Suprapubic skin (tissue), 4 donors: ENCODE measurements at regions not wholly inside any gene's neighbourhood (a gene's known extent, or its start where the extent isn't known, plus 50 kb on each side); places are given as distances from the start of the nearest gene placed in this dataset.

ENCODE experiments used
- DNase-seq, 2 donors: peaks; one replicate each; pipeline ENCODE4 v3.0.0-alpha.2; 2019; ENCODE audit warnings: low spot score in 2 of 2
- H3K27ac ChIP-seq: fragments of 200-600 bp; sonication (generic); one replicate; pipeline ENCODE4 v1.5.1; 2019
- H3K27me3 ChIP-seq: fragments of 200-600 bp; sonication (generic); one replicate; pipeline ENCODE4 v1.5.1; 2019
- H3K36me3 ChIP-seq: fragments of 200-600 bp; sonication (generic); one replicate; pipeline ENCODE4 v1.5.1; 2019
- H3K4me1 ChIP-seq: fragments of 200-600 bp; sonication (generic); one replicate; pipeline ENCODE4 v1.5.1; 2019
- H3K4me3 ChIP-seq: fragments of 200-600 bp; sonication (generic); one replicate; pipeline ENCODE4 v1.5.1; 2019; ENCODE audit warnings: mild to moderate bottlenecking
- H3K9me3 ChIP-seq: fragments of 200-600 bp; sonication (generic); one replicate; pipeline ENCODE4 v1.5.1; 2019
- CTCF ChIP-seq, 2 donors: fragments of 200-600 bp in 1 of 2; fragments of 450-650 bp in 1 of 2; sonication (generic) in 1 of 2; IDR thresholded peaks; one replicate each; pipeline ENCODE4 v1.5.1; 2016 to 2019; ENCODE audit warnings: antibody characterized with exemption in 2 of 2, mild to moderate bottlenecking in 1 of 2, moderate library complexity in 1 of 2
- EP300 ChIP-seq: sonication (generic); formaldehyde crosslinking; IDR thresholded peaks from one replicate; pipeline ENCODE4 v1.6.1; 2017; ENCODE audit warnings: antibody characterized with exemption
- POLR2A ChIP-seq, 2 donors: fragments of 450-650 bp; IDR thresholded peaks; one replicate each; pipeline ENCODE4 v1.6.1; 2017; ENCODE audit warnings: antibody characterized with exemption in 2 of 2, mild to moderate bottlenecking in 2 of 2, moderate library complexity in 2 of 2
- POLR2AphosphoS5 ChIP-seq, 3 donors: sonication (generic); formaldehyde crosslinking; IDR thresholded peaks; one replicate each; pipeline ENCODE4 v1.6.1; 2017; ENCODE audit warnings: antibody characterized with exemption in 3 of 3
- WGBS: methylation state at CpG from one replicate; pipeline ENCODE4 v1.1.5; 2018; 5-methylcytosine and 5-hydroxymethylcytosine counted together

DNA sequence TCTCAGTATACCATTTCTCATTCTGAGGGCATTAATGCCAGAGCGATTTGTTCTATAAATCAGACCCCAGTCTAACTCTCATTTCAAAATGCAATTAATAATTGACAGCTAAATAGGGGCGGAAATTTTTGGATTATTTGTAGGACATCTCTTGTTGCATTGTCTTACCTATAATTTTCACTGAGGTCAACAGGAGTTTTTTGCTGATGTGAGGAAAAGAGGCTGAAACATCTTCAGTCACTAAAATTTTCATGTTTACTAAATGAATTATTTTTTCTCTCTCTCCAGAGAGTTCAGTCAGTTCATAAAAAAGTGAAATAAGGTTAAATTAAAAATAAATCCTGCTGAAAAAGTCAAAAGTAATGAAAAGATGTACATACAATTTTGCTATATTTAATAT lies 295.9 kb downstream of the CCER1 start:
- Histone ChIP-seq H3K36me3 (no peaks in the 10 kb centered on the region), H3K27ac (no peak overlapping the region), H3K4me3 (no peak overlapping the region), H3K9me3 (no peaks in the 10 kb centered on the region), H3K4me1 (no peaks in the 10 kb centered on the region), H3K27me3 (no peaks in the 10 kb centered on the region)
- no peak for TF ChIP-seq POLR2A (IDR thresholded peaks at IDR 0.05)
- no peak for TF ChIP-seq POLR2AphosphoS5 (IDR thresholded peaks at IDR 0.05)
- no peak for TF ChIP-seq EP300
- TF ChIP-seq CTCF (IDR thresholded peaks at IDR 0.05): no peak
- WGBS: 93% methylated on average over 2 of the region's 2 CpGs
- DNase-seq: no peak

- no peaks in the 10 kb centered on the region for H3K4me1 ChIP-seq
- no peak for DNase-seq
- no peak for TF ChIP-seq CTCF (IDR thresholded peaks at IDR 0.05)
- TF ChIP-seq POLR2A (IDR thresholded peaks at IDR 0.05): no peak
- TF ChIP-seq POLR2AphosphoS5 (IDR thresholded peaks at IDR 0.05): no peak
- no peak for TF ChIP-seq EP300
- no peak overlapping the region for H3K27ac ChIP-seq
- H3K27me3 ChIP-seq: no peaks in the 10 kb centered on the region
- H3K36me3 ChIP-seq: no peaks in the 10 kb centered on the region
- 61% methylated on average over 2 of the region's 2 CpGs for WGBS
- no peaks in the 10 kb centered on the region for H3K9me3 ChIP-seq
- no peak overlapping the region for H3K4me3 ChIP-seq
Observed at GRCh38 chr12:90653040-90653439, 301.9 kb downstream of the CCER1 start.

DNA sequence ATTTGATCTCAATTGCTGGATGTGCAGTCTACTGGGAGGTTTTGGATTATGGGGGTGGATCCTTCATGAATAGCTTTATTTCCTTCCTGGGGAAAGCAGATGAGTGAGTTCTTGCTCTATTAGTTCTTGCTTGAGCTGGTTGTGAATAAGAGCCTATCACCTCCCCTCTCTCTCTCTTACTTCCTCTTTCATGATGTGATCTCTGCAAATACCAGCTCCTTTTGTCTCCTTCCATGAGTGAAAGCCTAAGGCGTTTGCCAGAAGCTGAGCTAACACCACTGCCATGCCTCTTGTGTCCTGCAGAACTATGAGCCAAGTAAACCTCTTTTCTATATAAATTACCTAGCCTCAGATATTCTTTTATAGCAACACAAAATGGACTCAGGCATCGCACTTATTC lies 302.7 kb downstream of the CCER1 start:
- Histone ChIP-seq H3K4me3 (no peak overlapping the region), H3K36me3 (no peaks in the 10 kb centered on the region), H3K4me1 (no peaks in the 10 kb centered on the region), H3K9me3 (no peaks in the 10 kb centered on the region), H3K27ac (no peak overlapping the region), H3K27me3 (no peaks in the 10 kb centered on the region)
- TF ChIP-seq EP300 (no peak), POLR2AphosphoS5 (IDR thresholded peaks at IDR 0.05) (no peak), POLR2A (IDR thresholded peaks at IDR 0.05) (no peak), CTCF (IDR thresholded peaks at IDR 0.05) (no peak)
- no peak for DNase-seq
- WGBS: 81% methylated on average over 2 of the region's 2 CpGs

DNA sequence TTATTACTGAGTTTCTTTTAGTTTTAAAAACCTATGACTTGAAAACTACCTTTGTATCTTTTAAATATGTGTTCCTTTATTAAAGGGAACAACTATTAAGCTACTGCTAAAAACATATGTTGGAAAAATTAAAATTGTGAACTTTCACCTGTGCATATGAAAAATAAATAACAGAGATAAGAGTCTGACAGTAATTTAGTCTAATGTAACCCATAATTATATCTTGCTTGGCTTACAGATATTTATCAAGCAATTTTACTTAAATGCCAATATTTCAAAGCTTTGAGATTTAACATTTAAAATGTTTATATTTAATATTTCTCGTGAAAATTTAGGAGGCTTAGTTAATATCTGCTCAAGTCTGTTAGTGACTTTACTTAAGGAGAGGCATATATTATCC lies 309.8 kb downstream of the CCER1 start:
- Histone ChIP-seq H3K36me3 (no peaks in the 10 kb centered on the region), H3K9me3 (no peaks in the 10 kb centered on the region), H3K27ac (no peak overlapping the region), H3K4me1 (no peaks in the 10 kb centered on the region), H3K4me3 (no peak overlapping the region), H3K27me3 (no peaks in the 10 kb centered on the region)
- TF ChIP-seq POLR2A (IDR thresholded peaks at IDR 0.05) (no peak), POLR2AphosphoS5 (IDR thresholded peaks at IDR 0.05) (no peak), CTCF (IDR thresholded peaks at IDR 0.05) (no peak), EP300 (no peak)
- DNase-seq: no peak
- WGBS: 76% methylated on average over 1 of the region's 1 CpG

GRCh38 chr12:90631591-90632212 lies 323.3 kb downstream of the CCER1 start:
- DNase-seq: no peak
- Histone ChIP-seq H3K27me3 (no peaks in the 10 kb centered on the region), H3K4me3 (no peak overlapping the region), H3K36me3 (no peaks in the 10 kb centered on the region), H3K9me3 (no peaks in the 10 kb centered on the region), H3K27ac (no peak overlapping the region), H3K4me1 (no peaks in the 10 kb centered on the region)
- TF ChIP-seq EP300: no peak
- no peak for TF ChIP-seq POLR2AphosphoS5 (IDR thresholded peaks at IDR 0.05)
- TF ChIP-seq CTCF (IDR thresholded peaks at IDR 0.05): no peak
- TF ChIP-seq POLR2A (IDR thresholded peaks at IDR 0.05): no peak
- 0% methylated on average over 1 of the region's 1 CpG for WGBS
